NCI-H748 (cell line): ENCODE measurements at regions not wholly inside any gene's neighbourhood (a gene's known extent, or its start where the extent isn't known, plus 50 kb on each side); places are given as distances from the start of the nearest gene placed in this dataset.
A peak's percentile ranks its signal among the peaks of the same experiment; 100 is the strongest.
"Not testable (repeated sequence)": the region's sequence is repeated elsewhere in the genome, so short reads cannot be mapped to it uniquely, and the experiment has no call there.

ENCODE experiments used
- DNase-seq: peaks from one replicate; lab custom pipeline; 2025; ENCODE audit not compliant: unreplicated experiment; lab: John Stamatoyannopoulos, UW

DNA sequence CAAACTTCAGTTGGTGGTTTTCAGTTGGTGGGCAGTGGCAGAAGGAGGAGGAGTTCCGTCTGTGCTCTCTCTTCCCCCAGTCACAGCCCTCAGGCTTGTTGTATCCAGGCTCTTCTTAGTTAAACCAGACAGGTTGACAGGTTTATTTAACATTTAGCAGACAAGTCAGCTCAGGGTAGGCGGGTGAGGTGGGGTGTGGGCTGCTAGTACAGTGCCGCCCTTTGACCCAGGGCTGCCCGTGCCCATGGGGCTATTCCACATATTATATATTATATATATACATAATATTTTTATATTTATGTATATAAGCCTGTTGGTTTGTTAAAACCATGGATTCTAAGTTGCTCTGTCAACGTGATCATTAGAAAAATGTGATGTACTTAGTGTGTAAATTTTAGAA, 1740.6 kb upstream of the DEFB115 start:
- not testable (repeated sequence) for DNase-seq

GRCh38 chr20:29519610-29520241, 1737.7 kb upstream of the DEFB115 start:
- not testable (repeated sequence) for DNase-seq

DNA sequence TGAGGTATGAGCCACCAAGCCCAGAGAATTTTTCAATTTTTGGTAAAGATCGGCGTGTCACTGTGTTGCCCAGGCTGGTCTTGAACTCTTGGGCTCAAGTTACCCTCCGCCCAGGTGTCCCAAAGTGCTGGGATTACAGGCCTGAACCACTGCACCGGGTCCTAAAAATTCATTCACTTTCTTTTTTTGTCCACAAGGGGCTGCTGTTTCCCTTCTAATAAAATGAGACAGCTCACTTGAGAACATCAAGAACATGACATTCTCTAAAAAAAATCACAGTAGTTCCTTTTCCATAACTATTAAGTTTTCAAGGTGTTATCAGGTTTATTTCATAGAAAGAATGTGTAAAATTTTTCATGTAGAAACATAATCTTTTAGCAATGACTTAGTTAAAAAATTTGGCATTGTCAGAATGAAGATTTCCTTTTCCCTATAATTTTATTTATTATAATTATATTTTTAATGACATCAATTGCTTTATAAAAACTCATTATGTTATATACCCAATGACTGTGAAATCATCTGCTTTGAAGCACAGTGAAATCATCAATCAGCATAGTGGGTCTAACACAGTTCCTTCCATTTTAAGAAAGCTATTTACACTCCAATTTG, 1723.8 kb upstream of the DEFB115 start:
- DNase-seq, result peak; percentile 2

- not testable (repeated sequence) for DNase-seq
These were observed 1690.4 kb upstream of the DEFB115 start for GRCh38 chr20:29566901-29567635.

- DNase-seq, result not testable (repeated sequence)
These were observed 1689.8 kb upstream of the DEFB115 start for GRCh38 chr20:29567671-29568070.

- DNase-seq, result not testable (repeated sequence)
These were observed 1687.3 kb upstream of the DEFB115 start for GRCh38 chr20:29570126-29570525.

GRCh38 chr20:29589530-29589929, 1667.9 kb upstream of the DEFB115 start:
- DNase-seq, result not testable (repeated sequence)

GRCh38 chr20:29604163-29604562, 1653.3 kb upstream of the DEFB115 start:
- DNase-seq, result not testable (repeated sequence)

GRCh38 chr20:29606171-29606570, 1651.3 kb upstream of the DEFB115 start:
- not testable (repeated sequence) for DNase-seq

GRCh38 chr20:29629395-29629794, 1628.1 kb upstream of the DEFB115 start:
- DNase-seq, result not testable (repeated sequence)
